GM12892 (cell line): ENCODE measurements at regions not wholly inside any gene's neighbourhood (a gene's known extent, or its start where the extent isn't known, plus 50 kb on each side); places are given as distances from the start of the nearest gene placed in this dataset.

ENCODE experiments used
- POLR2A ChIP-seq: IDR thresholded peaks from 2 replicates; pipeline ENCODE4 v1.6.1; 2011; ENCODE audit warnings: low read depth, low read length, control low read depth
- POLR2AphosphoS5 ChIP-seq: IDR thresholded peaks from 2 replicates; pipeline ENCODE4 v1.6.1; 2011; ENCODE audit warnings: low read depth, low read length, control low read depth
- TAF1 ChIP-seq: IDR thresholded peaks from 2 replicates; pipeline ENCODE4 v1.6.1; 2011; ENCODE audit warnings: low read depth, mild to moderate bottlenecking, control low read depth, low read length, borderline replicate concordance

DNA sequence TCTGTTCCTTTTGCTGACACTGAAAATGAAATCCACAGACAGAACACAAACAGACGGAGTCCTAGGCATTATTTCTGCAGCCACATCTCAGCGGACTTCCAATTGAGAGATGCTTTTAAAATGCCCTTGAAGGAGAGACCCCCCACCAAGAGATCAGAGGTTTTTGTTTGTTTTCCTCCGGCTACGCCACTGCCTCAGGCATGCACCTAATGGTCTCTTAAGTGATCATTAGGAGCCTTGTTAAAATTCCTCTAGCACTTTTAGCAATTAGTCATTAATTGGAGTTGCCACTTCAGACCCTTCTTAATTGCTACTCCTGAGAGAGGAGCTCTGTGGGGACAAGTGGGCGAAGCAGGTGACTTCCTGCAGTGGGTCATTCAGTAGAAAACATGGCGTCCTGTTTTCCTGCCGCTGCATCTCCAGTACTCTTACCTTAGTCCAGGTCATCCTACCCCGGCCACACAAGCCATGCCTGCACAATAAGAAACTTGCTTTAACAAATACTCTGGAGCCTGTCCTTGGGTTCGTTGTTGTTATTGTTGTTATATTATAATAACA is 257.7 kb upstream of the CHAC2 start:
- TF ChIP-seq POLR2AphosphoS5 (no peak), POLR2A (no peak), TAF1 (no peak)
